Vagina (tissue), 2 donors: ENCODE measurements at regions not wholly inside any gene's neighbourhood (a gene's known extent, or its start where the extent isn't known, plus 50 kb on each side); places are given as distances from the start of the nearest gene placed in this dataset.
"Not testable (repeated sequence)": the region's sequence is repeated elsewhere in the genome, so short reads cannot be mapped to it uniquely, and the experiment has no call there.

ENCODE experiments used
- DNase-seq, 2 donors: peaks; one replicate each; pipeline ENCODE4 v3.0.0-alpha.2; 2017; ENCODE audit errors: extremely low spot score in 2 of 2
- H3K27ac ChIP-seq: fragments of 200-600 bp; sonication (generic); one replicate; pipeline ENCODE4 v1.5.1; 2019
- H3K27me3 ChIP-seq: fragments of 200-600 bp; sonication (generic); one replicate; pipeline ENCODE4 v1.5.1; 2019
- H3K36me3 ChIP-seq, 2 donors: fragments of 200-600 bp; sonication (generic); one replicate each; pipeline ENCODE4 v1.5.1; 2017 to 2019
- H3K4me1 ChIP-seq: fragments of 200-600 bp; sonication (generic); one replicate; pipeline ENCODE4 v1.5.1; 2019
- H3K4me3 ChIP-seq, 2 donors: fragments of 200-600 bp; sonication (generic); 1 replicate in 1 of 2; 2 replicates in 1 of 2; pipeline ENCODE4 v1.5.1; 2016 to 2019
- H3K9me3 ChIP-seq: fragments of 200-600 bp; sonication (generic); one replicate; pipeline ENCODE4 v1.5.1; 2019
- POLR2A ChIP-seq, 2 donors: fragments of 450-650 bp; IDR thresholded peaks; one replicate each; pipeline ENCODE4 v1.6.1; 2017; ENCODE audit warnings: antibody characterized with exemption in 2 of 2, mild to moderate bottlenecking in 2 of 2, moderate library complexity in 2 of 2
- POLR2AphosphoS5 ChIP-seq, 2 donors: sonication (generic); formaldehyde crosslinking; IDR thresholded peaks; one replicate each; pipeline ENCODE4 v1.9.0; 2017; ENCODE audit warnings: antibody characterized with exemption in 2 of 2, mild to moderate bottlenecking in 2 of 2, low read depth in 1 of 2; ENCODE audit not compliant: insufficient read depth in 1 of 2
- intact Hi-C: fragments of 100-400 bp; cut with DNase I; formaldehyde crosslinking; loops from one replicate; pipeline ENCODE4 v1.15.1; 2023
- TF ChIP-seq, protein P1 (sequence below), 3 experiments: fragments of 450-650 bp in 2 of 3; fragments of 200-600 bp in 1 of 3; sonication (generic) in 1 of 3; IDR thresholded peaks; one replicate each; pipeline ENCODE4 v1.5.1; 2017 to 2019; ENCODE audit warnings: antibody characterized with exemption in 3 of 3, mild to moderate bottlenecking in 2 of 3, moderate library complexity in 2 of 3

- Histone ChIP-seq H3K4me1 (no peaks in the 10 kb centered on the region), H3K36me3 (no peaks in the 10 kb centered on the region), H3K9me3 (no peaks in the 10 kb centered on the region), H3K4me3 (no peak overlapping the region), H3K27me3 (no peaks in the 10 kb centered on the region), H3K27ac (no peak overlapping the region)
- no peak for DNase-seq
- no peak for TF ChIP-seq POLR2A (IDR thresholded peaks at IDR 0.05)
- TF ChIP-seq, protein P1, sequence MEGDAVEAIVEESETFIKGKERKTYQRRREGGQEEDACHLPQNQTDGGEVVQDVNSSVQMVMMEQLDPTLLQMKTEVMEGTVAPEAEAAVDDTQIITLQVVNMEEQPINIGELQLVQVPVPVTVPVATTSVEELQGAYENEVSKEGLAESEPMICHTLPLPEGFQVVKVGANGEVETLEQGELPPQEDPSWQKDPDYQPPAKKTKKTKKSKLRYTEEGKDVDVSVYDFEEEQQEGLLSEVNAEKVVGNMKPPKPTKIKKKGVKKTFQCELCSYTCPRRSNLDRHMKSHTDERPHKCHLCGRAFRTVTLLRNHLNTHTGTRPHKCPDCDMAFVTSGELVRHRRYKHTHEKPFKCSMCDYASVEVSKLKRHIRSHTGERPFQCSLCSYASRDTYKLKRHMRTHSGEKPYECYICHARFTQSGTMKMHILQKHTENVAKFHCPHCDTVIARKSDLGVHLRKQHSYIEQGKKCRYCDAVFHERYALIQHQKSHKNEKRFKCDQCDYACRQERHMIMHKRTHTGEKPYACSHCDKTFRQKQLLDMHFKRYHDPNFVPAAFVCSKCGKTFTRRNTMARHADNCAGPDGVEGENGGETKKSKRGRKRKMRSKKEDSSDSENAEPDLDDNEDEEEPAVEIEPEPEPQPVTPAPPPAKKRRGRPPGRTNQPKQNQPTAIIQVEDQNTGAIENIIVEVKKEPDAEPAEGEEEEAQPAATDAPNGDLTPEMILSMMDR (IDR thresholded peaks at IDR 0.05): no peak
- no peak for TF ChIP-seq POLR2AphosphoS5 (IDR thresholded peaks at IDR 0.05; ENCODE audit: insufficient read depth in 1 of 2, low read depth in 1 of 2)
- intact Hi-C loops: no loop called here
These were observed 395.7 kb upstream of the ACTBL2 start for GRCh38 chr5:57878301-57878722.

DNA sequence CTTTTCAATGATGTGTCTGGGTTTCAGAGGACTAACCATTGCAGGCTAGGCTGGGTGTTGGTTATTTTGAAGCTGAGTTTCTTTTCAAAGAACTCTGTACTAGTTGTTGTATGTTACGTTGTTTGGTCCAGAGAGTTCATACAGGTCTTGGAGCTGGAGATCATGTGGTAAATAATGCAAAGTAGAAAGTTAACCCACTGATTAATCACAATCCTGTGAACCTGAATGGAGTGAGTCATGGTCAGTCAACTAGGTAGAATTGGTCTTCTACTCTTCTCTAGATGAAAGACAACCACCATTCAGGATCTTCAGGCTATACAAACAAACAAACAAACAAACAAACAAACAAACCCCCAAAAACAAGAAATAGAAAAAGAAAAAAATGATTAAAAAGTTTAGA lies 388.9 kb upstream of the ACTBL2 start:
- no peaks in the 10 kb centered on the region for H3K27me3 ChIP-seq
- intact Hi-C loops: no loop called here
- H3K27ac ChIP-seq: no peak overlapping the region
- no peaks in the 10 kb centered on the region for H3K36me3 ChIP-seq
- no peak for DNase-seq
- no peaks in the 10 kb centered on the region for H3K4me1 ChIP-seq
- no peak overlapping the region for H3K4me3 ChIP-seq
- TF ChIP-seq, protein P1 (IDR thresholded peaks at IDR 0.05): no peak
- TF ChIP-seq POLR2AphosphoS5 (IDR thresholded peaks at IDR 0.05; ENCODE audit: insufficient read depth in 1 of 2, low read depth in 1 of 2) (no peak), POLR2A (IDR thresholded peaks at IDR 0.05) (no peak)
- no peaks in the 10 kb centered on the region for H3K9me3 ChIP-seq

GRCh38 chr5:57870267-57870666 lies 387.7 kb upstream of the ACTBL2 start:
- DNase-seq, H3K36me3 ChIP-seq, H3K4me1 ChIP-seq, H3K9me3 ChIP-seq, H3K27me3 ChIP-seq, H3K27ac ChIP-seq, H3K4me3 ChIP-seq, intact Hi-C loops: not testable (repeated sequence)

DNA sequence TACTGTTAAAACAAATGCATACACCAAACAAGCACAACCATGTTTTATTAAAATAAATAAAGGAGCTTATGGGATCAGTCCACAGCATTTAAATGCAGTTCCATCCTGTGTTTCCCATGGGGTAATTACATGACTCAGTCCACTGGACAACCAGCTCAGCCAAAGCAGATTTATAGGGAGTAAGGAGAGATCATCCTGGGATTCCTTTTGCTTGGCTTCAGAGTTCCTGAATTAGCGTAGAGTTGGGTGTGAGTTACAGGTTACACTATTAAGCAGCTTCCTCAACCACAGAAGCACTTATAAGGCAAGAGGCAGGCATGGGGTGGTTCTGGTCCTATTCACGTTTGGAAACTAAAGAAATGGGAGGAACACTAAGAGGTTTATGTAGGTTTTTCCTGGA lies 381.1 kb upstream of the ACTBL2 start:
- Histone ChIP-seq H3K9me3 (no peaks in the 10 kb centered on the region), H3K36me3 (no peaks in the 10 kb centered on the region), H3K27me3 (no peaks in the 10 kb centered on the region), H3K4me1 (peaks cover 24% of the 10 kb centered on the region), H3K4me3 (no peak overlapping the region), H3K27ac (no peak overlapping the region)
- TF ChIP-seq POLR2AphosphoS5 (IDR thresholded peaks at IDR 0.05; ENCODE audit: insufficient read depth in 1 of 2, low read depth in 1 of 2): no peak
- TF ChIP-seq, protein P1 (IDR thresholded peaks at IDR 0.05): no peak
- no peak for TF ChIP-seq POLR2A (IDR thresholded peaks at IDR 0.05)
- intact Hi-C loops: no loop called here
- DNase-seq: no peak

GRCh38 chr5:57862942-57863341 lies 380.3 kb upstream of the ACTBL2 start:
- TF ChIP-seq, protein P1 (IDR thresholded peaks at IDR 0.05): no peak
- TF ChIP-seq POLR2AphosphoS5 (IDR thresholded peaks at IDR 0.05; ENCODE audit: insufficient read depth in 1 of 2, low read depth in 1 of 2) (no peak), POLR2A (IDR thresholded peaks at IDR 0.05) (no peak)
- H3K4me3 ChIP-seq: no peak overlapping the region
- intact Hi-C loops: no loop called here
- no peak for DNase-seq
- H3K36me3 ChIP-seq: no peaks in the 10 kb centered on the region
- H3K27ac ChIP-seq: no peak overlapping the region
- no peaks in the 10 kb centered on the region for H3K9me3 ChIP-seq
- no peaks in the 10 kb centered on the region for H3K27me3 ChIP-seq
- peaks cover 27% of the 10 kb centered on the region for H3K4me1 ChIP-seq

GRCh38 chr5:57862471-57862911 lies 379.9 kb upstream of the ACTBL2 start:
- TF ChIP-seq POLR2A (IDR thresholded peaks at IDR 0.05) (no peak), POLR2AphosphoS5 (IDR thresholded peaks at IDR 0.05; ENCODE audit: insufficient read depth in 1 of 2, low read depth in 1 of 2) (peak in 1 of 2 donors; percentile 78)
- TF ChIP-seq, protein P1 (IDR thresholded peaks at IDR 0.05): no peak
- Histone ChIP-seq H3K36me3 (no peaks in the 10 kb centered on the region), H3K27me3 (no peaks in the 10 kb centered on the region), H3K27ac (no peak overlapping the region), H3K4me3 (no peak overlapping the region), H3K9me3 (no peaks in the 10 kb centered on the region), H3K4me1 (peaks cover 27% of the 10 kb centered on the region)
- intact Hi-C loops: no loop called here
- DNase-seq: no peak
